Suprapubic skin (tissue), 4 donors: ENCODE measurements at regions not wholly inside any gene's neighbourhood (a gene's known extent, or its start where the extent isn't known, plus 50 kb on each side); places are given as distances from the start of the nearest gene placed in this dataset.

ENCODE experiments used
- CTCF ChIP-seq, 2 donors: fragments of 200-600 bp in 1 of 2; fragments of 450-650 bp in 1 of 2; sonication (generic) in 1 of 2; IDR thresholded peaks; one replicate each; pipeline ENCODE4 v1.5.1; 2016 to 2019; ENCODE audit warnings: antibody characterized with exemption in 2 of 2, mild to moderate bottlenecking in 1 of 2, moderate library complexity in 1 of 2
- EP300 ChIP-seq: sonication (generic); formaldehyde crosslinking; IDR thresholded peaks from one replicate; pipeline ENCODE4 v1.6.1; 2017; ENCODE audit warnings: antibody characterized with exemption
- POLR2AphosphoS5 ChIP-seq, 3 donors: sonication (generic); formaldehyde crosslinking; IDR thresholded peaks; one replicate each; pipeline ENCODE4 v1.6.1; 2017; ENCODE audit warnings: antibody characterized with exemption in 3 of 3

GRCh38 chr5:42306287-42306686, 117.0 kb upstream of the GHR start:
- no peak for TF ChIP-seq CTCF (IDR thresholded peaks at IDR 0.05)
- no peak for TF ChIP-seq EP300
- no peak for TF ChIP-seq POLR2AphosphoS5 (IDR thresholded peaks at IDR 0.05)
